Stomach (tissue), 8 donors: ENCODE measurements at regions not wholly inside any gene's neighbourhood (a gene's known extent, or its start where the extent isn't known, plus 50 kb on each side); places are given as distances from the start of the nearest gene placed in this dataset.

Source experiments
- DNase-seq, 2 donors: peaks; one replicate each; pipeline versions ENCODE4 v3.0.0 to v3.0.0-alpha.2; 2013 to 2019
- H3K27ac ChIP-seq, 5 donors: fragments of 200-600 bp in 4 of 5; sonication (generic) in 4 of 5; one replicate each; pipeline ENCODE4 v1.5.1; 2013 to 2019; ENCODE audit warnings: mild to moderate bottlenecking in 1 of 5, moderate library complexity in 1 of 5
- H3K27me3 ChIP-seq, 3 donors: fragments of 200-600 bp; sonication (generic); one replicate each; pipeline ENCODE4 v1.5.1; 2017 to 2019; ENCODE audit warnings: mixed run types in 1 of 3
- H3K36me3 ChIP-seq, 4 donors: fragments of 200-600 bp; sonication (generic); 1 replicate in 3 of 4; 2 replicates in 1 of 4; pipeline ENCODE4 v1.5.1; 2016 to 2019
- H3K4me1 ChIP-seq, 4 donors: fragments of 200-600 bp; sonication (generic); one replicate each; pipeline ENCODE4 v1.5.1; 2016 to 2019
- H3K4me3 ChIP-seq, 4 donors: fragments of 200-600 bp; sonication (generic) in 3 of 4; one replicate each; pipeline ENCODE4 v1.5.1; 2016 to 2019; ENCODE audit warnings: mild to moderate bottlenecking in 1 of 4
- H3K9me3 ChIP-seq, 4 donors: fragments of 200-600 bp; sonication (generic); one replicate each; pipeline ENCODE4 v1.5.1; 2016 to 2019
- EP300 ChIP-seq: sonication (generic); formaldehyde crosslinking; IDR thresholded peaks from one replicate; pipeline ENCODE4 v1.6.1; 2017; ENCODE audit warnings: antibody characterized with exemption
- POLR2A ChIP-seq, 4 donors: fragments of 450-650 bp; IDR thresholded peaks; one replicate each; pipeline ENCODE4 v1.6.1; 2016; ENCODE audit warnings: antibody characterized with exemption in 4 of 4, control low read depth in 2 of 4, mild to moderate bottlenecking in 1 of 4, moderate library complexity in 1 of 4
- POLR2AphosphoS5 ChIP-seq, 3 donors: sonication (generic); formaldehyde crosslinking; IDR thresholded peaks; one replicate each; pipeline ENCODE4 v1.6.1; 2016; ENCODE audit warnings: antibody characterized with exemption in 3 of 3
- WGBS, 5 donors: extraction: QIAGEN DNeasy Blood & Tissue Kit in 3 of 5; methylation state at CpG; one replicate each; pipeline versions ENCODE4 v1.1.5 to v1.1.7; 2013 to 2018; 5-methylcytosine and 5-hydroxymethylcytosine counted together
- intact Hi-C: fragments of 100-400 bp; cut with DNase I; formaldehyde crosslinking; loops from one replicate; pipeline ENCODE4 v1.15.1; 2023; ENCODE audit warnings: low total_unique reads
- TF ChIP-seq, protein P1 (sequence below), 7 experiments: fragments of 450-650 bp in 4 of 7; fragments of 200-600 bp in 3 of 7; sonication (generic) in 3 of 7; IDR thresholded peaks; one replicate each; pipeline ENCODE4 v1.5.1; 2016 to 2019; ENCODE audit warnings: antibody characterized with exemption in 7 of 7, control low read depth in 2 of 7, mild to moderate bottlenecking in 1 of 7
- donor health status: healthy with polysubstance abuse.
- donor health status: Bipolar disorder and iron deficiency.
- donor health status: healthy.

DNA sequence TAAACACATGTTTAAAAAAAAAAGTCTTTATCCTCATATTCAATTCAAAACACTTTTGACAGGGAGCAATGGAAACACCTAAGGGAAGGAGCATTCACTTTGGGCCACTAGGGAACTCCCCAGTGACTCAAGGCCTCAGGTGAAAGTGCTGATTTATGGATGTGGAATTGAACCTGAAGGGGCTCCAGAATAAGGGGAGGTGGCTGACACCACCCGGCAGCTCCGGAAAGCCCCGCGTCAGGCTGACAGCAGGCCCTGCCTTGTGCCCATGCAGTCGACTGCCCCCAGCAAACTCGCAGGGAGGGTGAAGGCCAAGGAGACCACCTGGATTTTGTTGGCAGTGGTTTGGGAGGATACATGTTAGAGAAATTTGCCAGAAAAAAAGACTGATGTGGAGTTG is 275.3 kb upstream of the NCKAP5 start:
- Histone ChIP-seq H3K36me3 (no peaks in the 10 kb centered on the region), H3K4me3 (no peak overlapping the region), H3K27me3 (peaks cover 0 to 9% (median 0%) of the 10 kb centered on the region in 3 donors), H3K9me3 (no peaks in the 10 kb centered on the region), H3K27ac (no peak overlapping the region), H3K4me1 (peaks cover 0 to 7% (median 2%) of the 10 kb centered on the region in 4 donors)
- WGBS, 5 donors = 82 to 89% (median 85%) methylated on average over 6 of the region's 6 CpGs
- intact Hi-C loops = no loop called here
- TF ChIP-seq POLR2AphosphoS5 (IDR thresholded peaks at IDR 0.05) = no peak
- no peak for TF ChIP-seq POLR2A (IDR thresholded peaks at IDR 0.05)
- TF ChIP-seq, protein P1, sequence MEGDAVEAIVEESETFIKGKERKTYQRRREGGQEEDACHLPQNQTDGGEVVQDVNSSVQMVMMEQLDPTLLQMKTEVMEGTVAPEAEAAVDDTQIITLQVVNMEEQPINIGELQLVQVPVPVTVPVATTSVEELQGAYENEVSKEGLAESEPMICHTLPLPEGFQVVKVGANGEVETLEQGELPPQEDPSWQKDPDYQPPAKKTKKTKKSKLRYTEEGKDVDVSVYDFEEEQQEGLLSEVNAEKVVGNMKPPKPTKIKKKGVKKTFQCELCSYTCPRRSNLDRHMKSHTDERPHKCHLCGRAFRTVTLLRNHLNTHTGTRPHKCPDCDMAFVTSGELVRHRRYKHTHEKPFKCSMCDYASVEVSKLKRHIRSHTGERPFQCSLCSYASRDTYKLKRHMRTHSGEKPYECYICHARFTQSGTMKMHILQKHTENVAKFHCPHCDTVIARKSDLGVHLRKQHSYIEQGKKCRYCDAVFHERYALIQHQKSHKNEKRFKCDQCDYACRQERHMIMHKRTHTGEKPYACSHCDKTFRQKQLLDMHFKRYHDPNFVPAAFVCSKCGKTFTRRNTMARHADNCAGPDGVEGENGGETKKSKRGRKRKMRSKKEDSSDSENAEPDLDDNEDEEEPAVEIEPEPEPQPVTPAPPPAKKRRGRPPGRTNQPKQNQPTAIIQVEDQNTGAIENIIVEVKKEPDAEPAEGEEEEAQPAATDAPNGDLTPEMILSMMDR (IDR thresholded peaks at IDR 0.05) = no peak
- TF ChIP-seq EP300 = no peak
- no peak for DNase-seq

GRCh38 chr2:133844214-133844892 is 276.1 kb upstream of the NCKAP5 start:
- intact Hi-C loops = no loop called here
- Histone ChIP-seq H3K27ac (no peak overlapping the region), H3K36me3 (no peaks in the 10 kb centered on the region), H3K9me3 (no peaks in the 10 kb centered on the region), H3K4me3 (no peak overlapping the region), H3K4me1 (peaks cover 0 to 7% (median 2%) of the 10 kb centered on the region in 4 donors), H3K27me3 (peaks cover 0 to 9% (median 0%) of the 10 kb centered on the region in 3 donors)
- WGBS, 5 donors = 28 to 31% (median 30%) methylated on average over 9 of the region's 9 CpGs
- DNase-seq = peak; percentile 72 to 88
- TF ChIP-seq, protein P1 (IDR thresholded peaks at IDR 0.05) = peak in 5 of 7 experiments; percentile 42 to 77 (median 64)
- TF ChIP-seq POLR2AphosphoS5 (IDR thresholded peaks at IDR 0.05) = no peak

GRCh38 chr2:133846476-133846875 is 278.2 kb upstream of the NCKAP5 start:
- H3K27ac ChIP-seq = no peak overlapping the region
- no peaks in the 10 kb centered on the region for H3K36me3 ChIP-seq
- peaks cover 0 to 7% (median 2%) of the 10 kb centered on the region in 4 donors for H3K4me1 ChIP-seq
- no peak for DNase-seq
- H3K4me3 ChIP-seq = no peak overlapping the region
- 86 to 100% (median 88%) methylated on average over 4 of the region's 4 CpGs for WGBS, 5 donors
- H3K9me3 ChIP-seq = no peaks in the 10 kb centered on the region
- TF ChIP-seq, protein P1 (IDR thresholded peaks at IDR 0.05) = no peak
- TF ChIP-seq POLR2A (IDR thresholded peaks at IDR 0.05) (no peak), POLR2AphosphoS5 (IDR thresholded peaks at IDR 0.05) (no peak), EP300 (no peak)
- peaks cover 0 to 9% (median 0%) of the 10 kb centered on the region in 3 donors for H3K27me3 ChIP-seq
- intact Hi-C loops = no loop called here

GRCh38 chr2:133847591-133847990 is 279.3 kb upstream of the NCKAP5 start:
- peaks cover 0 to 7% (median 2%) of the 10 kb centered on the region in 4 donors for H3K4me1 ChIP-seq

More at GRCh38 chr2:133847591-133847990, 279.3 kb upstream of the NCKAP5 start:
- no peak for DNase-seq
- intact Hi-C loops = no loop called here
- TF ChIP-seq, protein P1 (IDR thresholded peaks at IDR 0.05) = no peak
- TF ChIP-seq EP300 (no peak), POLR2AphosphoS5 (IDR thresholded peaks at IDR 0.05) (no peak), POLR2A (IDR thresholded peaks at IDR 0.05) (no peak)
- H3K9me3 ChIP-seq = no peaks in the 10 kb centered on the region
- WGBS, 5 donors = 88 to 93% (median 92%) methylated on average over 5 of the region's 5 CpGs
- H3K36me3 ChIP-seq = no peaks in the 10 kb centered on the region
- no peak overlapping the region for H3K4me3 ChIP-seq
- peaks cover 0 to 9% (median 0%) of the 10 kb centered on the region in 3 donors for H3K27me3 ChIP-seq
- no peak overlapping the region for H3K27ac ChIP-seq
